ENCODE measurements at regions not wholly inside any gene's neighbourhood (a gene's known extent, or its start where the extent isn't known, plus 50 kb on each side); places are given as distances from the start of the nearest gene placed in this dataset.

GRCh38 chr12:73308079-73308478 lies 1035.9 kb downstream of the TRHDE start:
- no peak overlapping the region for H2AFZ ChIP-seq (ENCODE audit: low read length)
- no peak for TF ChIP-seq CTCF (IDR thresholded peaks at IDR 0.05; ENCODE audit: extremely low read depth, low read depth, low read length)
- H3K9me3 ChIP-seq (ENCODE audit: low read depth, low read length) = no peaks in the 10 kb centered on the region
- no peaks in the 10 kb centered on the region for H4K20me1 ChIP-seq (ENCODE audit: insufficient read depth, low read length)
- no peaks in the 10 kb centered on the region for H3K4me1 ChIP-seq (ENCODE audit: insufficient read depth, low read length)
- H3K27me3 ChIP-seq (ENCODE audit: insufficient read depth, low read length) = no peaks in the 10 kb centered on the region
- no peak for DNase-seq (ENCODE audit: insufficient read length, low spot score, missing footprints)
- H3K4me2 ChIP-seq (ENCODE audit: insufficient read depth, low read length) = no peak overlapping the region
- H3K79me2 ChIP-seq (ENCODE audit: insufficient read depth, low read length) = no peaks in the 10 kb centered on the region
- no peak overlapping the region for H3K4me3 ChIP-seq (ENCODE audit: insufficient read depth, low read length)
- H3K36me3 ChIP-seq (ENCODE audit: insufficient read depth, low read length) = no peaks in the 10 kb centered on the region
- H3K27ac ChIP-seq (ENCODE audit: low read depth, low read length) = no peak overlapping the region

- H3K27ac ChIP-seq (ENCODE audit: low read depth, low read length) = no peak overlapping the region
- TF ChIP-seq CTCF (IDR thresholded peaks at IDR 0.05; ENCODE audit: extremely low read depth, low read depth, low read length) = no peak
- H3K4me2 ChIP-seq (ENCODE audit: insufficient read depth, low read length) = no peak overlapping the region
- H3K4me1 ChIP-seq (ENCODE audit: insufficient read depth, low read length) = no peaks in the 10 kb centered on the region
- H3K27me3 ChIP-seq (ENCODE audit: insufficient read depth, low read length) = no peaks in the 10 kb centered on the region
- no peaks in the 10 kb centered on the region for H3K79me2 ChIP-seq (ENCODE audit: insufficient read depth, low read length)
- DNase-seq (ENCODE audit: insufficient read length, low spot score, missing footprints) = no peak
- no peak overlapping the region for H3K4me3 ChIP-seq (ENCODE audit: insufficient read depth, low read length)
- no peaks in the 10 kb centered on the region for H3K9me3 ChIP-seq (ENCODE audit: low read depth, low read length)
- H3K36me3 ChIP-seq (ENCODE audit: insufficient read depth, low read length) = no peaks in the 10 kb centered on the region
- H4K20me1 ChIP-seq (ENCODE audit: insufficient read depth, low read length) = no peaks in the 10 kb centered on the region
- no peak overlapping the region for H2AFZ ChIP-seq (ENCODE audit: low read length)
These were observed 1036.6 kb downstream of the TRHDE start for GRCh38 chr12:73308747-73309146.

- no peak overlapping the region for H3K4me2 ChIP-seq (ENCODE audit: insufficient read depth, low read length)
- H3K27me3 ChIP-seq (ENCODE audit: insufficient read depth, low read length) = no peaks in the 10 kb centered on the region
- H2AFZ ChIP-seq (ENCODE audit: low read length) = no peak overlapping the region
- no peak for TF ChIP-seq CTCF (IDR thresholded peaks at IDR 0.05; ENCODE audit: extremely low read depth, low read depth, low read length)
- H3K27ac ChIP-seq (ENCODE audit: low read depth, low read length) = no peak overlapping the region
- no peaks in the 10 kb centered on the region for H4K20me1 ChIP-seq (ENCODE audit: insufficient read depth, low read length)
- H3K4me1 ChIP-seq (ENCODE audit: insufficient read depth, low read length) = no peaks in the 10 kb centered on the region
- H3K4me3 ChIP-seq (ENCODE audit: insufficient read depth, low read length) = no peak overlapping the region
- DNase-seq (ENCODE audit: insufficient read length, low spot score, missing footprints) = no peak
- H3K36me3 ChIP-seq (ENCODE audit: insufficient read depth, low read length) = no peaks in the 10 kb centered on the region
- peaks cover 4% of the 10 kb centered on the region for H3K9me3 ChIP-seq (ENCODE audit: low read depth, low read length)
- H3K79me2 ChIP-seq (ENCODE audit: insufficient read depth, low read length) = no peaks in the 10 kb centered on the region
These were observed 1049.1 kb downstream of the TRHDE start for GRCh38 chr12:73321319-73321718.

- Histone ChIP-seq H3K27me3 (ENCODE audit: insufficient read depth, low read length) (no peaks in the 10 kb centered on the region), H3K4me1 (ENCODE audit: insufficient read depth, low read length) (no peaks in the 10 kb centered on the region), H3K27ac (ENCODE audit: low read depth, low read length) (no peak overlapping the region), H3K9me3 (ENCODE audit: low read depth, low read length) (peaks cover 4% of the 10 kb centered on the region), H4K20me1 (ENCODE audit: insufficient read depth, low read length) (no peaks in the 10 kb centered on the region), H3K4me3 (ENCODE audit: insufficient read depth, low read length) (no peak overlapping the region), H2AFZ (ENCODE audit: low read length) (no peak overlapping the region), H3K4me2 (ENCODE audit: insufficient read depth, low read length) (no peak overlapping the region), H3K36me3 (ENCODE audit: insufficient read depth, low read length) (no peaks in the 10 kb centered on the region), H3K79me2 (ENCODE audit: insufficient read depth, low read length) (no peaks in the 10 kb centered on the region)
- no peak for DNase-seq (ENCODE audit: insufficient read length, low spot score, missing footprints)
- no peak for TF ChIP-seq CTCF (IDR thresholded peaks at IDR 0.05; ENCODE audit: extremely low read depth, low read depth, low read length)
These were observed 1049.6 kb downstream of the TRHDE start for GRCh38 chr12:73321776-73322175.

Measured in osteoblast (primary cell).